Lower lobe of right lung (tissue), 2 donors: ENCODE measurements at regions not wholly inside any gene's neighbourhood (a gene's known extent, or its start where the extent isn't known, plus 50 kb on each side); places are given as distances from the start of the nearest gene placed in this dataset.

Experiments used
- ATAC-seq, 2 donors: fragments of 200-7000 bp; cut with Tn5 transposase; one replicate each; pipeline ENCODE4 v1.9.1; 2020 to 2022; ENCODE audit warnings: mild to moderate bottlenecking in 2 of 2, moderate library complexity in 2 of 2
- DNase-seq: peaks from one replicate; pipeline ENCODE4 v3.0.0-alpha.2; 2020
- H3K27ac ChIP-seq: fragments of 200-600 bp; one replicate; pipeline ENCODE4 v1.8.0; 2022
- H3K27me3 ChIP-seq: fragments of 200-600 bp; one replicate; pipeline ENCODE4 v1.8.0; 2022; ENCODE audit warnings: low read depth
- H3K36me3 ChIP-seq: fragments of 200-600 bp; one replicate; pipeline ENCODE4 v1.8.0; 2022; ENCODE audit warnings: mild to moderate bottlenecking
- H3K4me1 ChIP-seq: fragments of 200-600 bp; one replicate; pipeline ENCODE4 v1.8.0; 2022
- H3K4me3 ChIP-seq: fragments of 200-600 bp; one replicate; pipeline ENCODE4 v1.8.0; 2022; ENCODE audit warnings: mild to moderate bottlenecking
- H3K9me3 ChIP-seq: fragments of 200-600 bp; one replicate; pipeline ENCODE4 v1.8.0; 2022
- CTCF ChIP-seq: fragments of 200-600 bp; IDR thresholded peaks from one replicate; pipeline ENCODE4 v1.8.0; 2022; ENCODE audit warnings: antibody characterized with exemption, mild to moderate bottlenecking
- intact Hi-C: fragments of 100-400 bp; cut with DNase I; formaldehyde crosslinking; loops from one replicate; pipeline ENCODE4 v1.11.0; 2022
- donor health status: DM: no; HTN: yes; CAD: no; lungs with severe emphysema.

GRCh38 chr11:106331176-106331575 is 253.7 kb downstream of the AASDHPPT start:
- ATAC-seq: no peak
- no peak overlapping the region for H3K27ac ChIP-seq
- TF ChIP-seq CTCF: no peak
- H3K9me3 ChIP-seq: no peaks in the 10 kb centered on the region
- no peaks in the 10 kb centered on the region for H3K36me3 ChIP-seq
- no peaks in the 10 kb centered on the region for H3K27me3 ChIP-seq
- no peak for DNase-seq
- no peak overlapping the region for H3K4me3 ChIP-seq
- H3K4me1 ChIP-seq: no peaks in the 10 kb centered on the region
- intact Hi-C loops: no loop called here

- no peaks in the 10 kb centered on the region for H3K9me3 ChIP-seq
- no peak for ATAC-seq
- no peaks in the 10 kb centered on the region for H3K36me3 ChIP-seq
- no peak for TF ChIP-seq CTCF
- intact Hi-C loops: no loop called here
- no peak overlapping the region for H3K27ac ChIP-seq
- no peaks in the 10 kb centered on the region for H3K27me3 ChIP-seq
- no peak for DNase-seq
- H3K4me1 ChIP-seq: no peaks in the 10 kb centered on the region
- H3K4me3 ChIP-seq: no peak overlapping the region
These were observed 256.2 kb downstream of the AASDHPPT start for GRCh38 chr11:106333678-106334077.

- no peaks in the 10 kb centered on the region for H3K9me3 ChIP-seq
- no peak overlapping the region for H3K27ac ChIP-seq
- no peak overlapping the region for H3K4me3 ChIP-seq
- ATAC-seq: no peak
- TF ChIP-seq CTCF: no peak
- H3K4me1 ChIP-seq: no peaks in the 10 kb centered on the region
- no peaks in the 10 kb centered on the region for H3K27me3 ChIP-seq
- intact Hi-C loops: no loop called here
- H3K36me3 ChIP-seq: no peaks in the 10 kb centered on the region
- no peak for DNase-seq
These were observed 266.9 kb downstream of the AASDHPPT start for GRCh38 chr11:106344394-106344793.

GRCh38 chr11:106344966-106345365 is 267.5 kb downstream of the AASDHPPT start:
- no peak for DNase-seq
- Histone ChIP-seq H3K36me3 (no peaks in the 10 kb centered on the region), H3K27me3 (no peaks in the 10 kb centered on the region), H3K9me3 (no peaks in the 10 kb centered on the region), H3K4me3 (no peak overlapping the region), H3K4me1 (no peaks in the 10 kb centered on the region), H3K27ac (no peak overlapping the region)
- ATAC-seq: no peak
- intact Hi-C loops: no loop called here
- no peak for TF ChIP-seq CTCF

GRCh38 chr11:106353031-106353430 is 275.6 kb downstream of the AASDHPPT start:
- Histone ChIP-seq H3K36me3 (no peaks in the 10 kb centered on the region), H3K4me3 (no peak overlapping the region), H3K27ac (no peak overlapping the region), H3K27me3 (no peaks in the 10 kb centered on the region), H3K4me1 (no peaks in the 10 kb centered on the region), H3K9me3 (no peaks in the 10 kb centered on the region)
- DNase-seq (no peak), ATAC-seq (no peak)
- intact Hi-C loops: no loop called here
- TF ChIP-seq CTCF: no peak

- H3K4me1 ChIP-seq: no peaks in the 10 kb centered on the region
- DNase-seq (no peak), ATAC-seq (no peak)
- no peak overlapping the region for H3K27ac ChIP-seq
- TF ChIP-seq CTCF: no peak
- H3K4me3 ChIP-seq: no peak overlapping the region
- H3K27me3 ChIP-seq: no peaks in the 10 kb centered on the region
- no peaks in the 10 kb centered on the region for H3K9me3 ChIP-seq
- H3K36me3 ChIP-seq: no peaks in the 10 kb centered on the region
- intact Hi-C loops: no loop called here
These were observed 291.8 kb downstream of the AASDHPPT start for GRCh38 chr11:106369224-106369623.
